HG03045 (cell line): ENCODE measurements at regions not wholly inside any gene's neighbourhood (a gene's known extent, or its start where the extent isn't known, plus 50 kb on each side); places are given as distances from the start of the nearest gene placed in this dataset.

Experiments
- ATAC-seq: cut with Tn5 transposase; IDR thresholded peaks from one replicate; pipeline ENCODE4 v1.9.1; 2021; ENCODE audit warnings: mild to moderate bottlenecking, moderate library complexity; ENCODE audit not compliant: unreplicated experiment

DNA sequence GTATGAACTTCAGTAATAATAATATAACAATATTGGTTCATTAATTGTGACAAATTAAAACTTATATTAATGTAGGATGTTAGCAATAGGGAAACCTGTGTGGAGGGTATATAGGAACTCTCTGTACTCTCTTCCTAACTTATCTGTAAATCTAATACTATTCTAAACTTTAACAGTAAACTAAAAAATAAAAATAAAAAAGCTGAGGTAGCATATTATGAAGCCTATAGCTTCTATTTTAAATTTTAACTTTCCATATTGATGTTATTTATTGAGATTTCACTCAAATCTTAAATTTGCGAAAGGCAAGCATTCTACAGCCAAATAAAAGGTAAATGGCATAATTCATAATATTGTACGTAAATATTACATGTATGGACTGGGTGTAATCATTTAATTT lies 326.4 kb downstream of the MEI4 start:
- ATAC-seq, result no peak

DNA sequence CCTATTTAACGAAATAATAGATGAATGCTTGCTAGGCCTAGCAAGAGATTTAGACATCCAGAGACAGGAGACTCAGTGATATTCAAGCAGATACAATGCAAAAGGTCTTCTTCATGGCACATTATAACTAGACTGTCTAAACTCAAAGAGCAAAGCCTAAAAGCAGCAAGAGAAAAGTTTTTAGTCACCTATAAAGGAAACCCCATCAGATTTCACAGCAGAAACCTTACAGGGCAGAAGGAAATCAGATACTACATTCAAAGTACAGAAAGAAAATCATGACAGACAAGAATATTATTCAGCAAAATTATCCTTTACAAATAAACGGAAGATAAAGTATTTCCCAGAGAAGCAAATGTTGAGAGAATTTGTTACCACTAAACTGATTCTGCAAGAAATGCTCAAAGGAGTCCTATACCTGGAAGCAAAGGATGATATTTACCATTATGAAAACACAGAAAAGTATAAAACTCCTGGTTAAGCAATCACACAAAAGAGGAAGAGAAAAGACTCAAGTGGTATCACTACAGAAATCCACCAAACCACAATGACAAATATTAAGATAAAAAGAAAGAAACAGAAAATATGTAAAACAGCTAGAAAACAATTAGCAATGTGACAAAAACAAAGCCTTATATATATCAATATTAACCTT lies 333.7 kb downstream of the MEI4 start:
- ATAC-seq, result peak; percentile 60

DNA sequence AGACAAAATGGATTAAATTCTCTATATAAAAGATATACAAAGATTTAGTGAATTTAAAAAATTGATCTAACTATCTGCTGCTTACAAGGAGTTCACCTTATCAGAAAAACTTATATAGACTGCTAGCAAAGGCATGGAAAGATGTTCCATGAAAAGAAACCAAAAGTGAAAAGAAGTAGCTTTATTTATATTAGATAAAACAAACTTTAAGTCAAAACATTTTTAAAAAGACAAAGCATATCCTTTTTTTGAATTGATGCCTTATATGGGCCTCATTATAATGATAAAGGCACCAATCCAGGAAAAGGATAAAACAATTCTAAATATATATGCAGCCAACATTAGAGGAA lies 334.2 kb downstream of the MEI4 start:
- no peak for ATAC-seq

DNA sequence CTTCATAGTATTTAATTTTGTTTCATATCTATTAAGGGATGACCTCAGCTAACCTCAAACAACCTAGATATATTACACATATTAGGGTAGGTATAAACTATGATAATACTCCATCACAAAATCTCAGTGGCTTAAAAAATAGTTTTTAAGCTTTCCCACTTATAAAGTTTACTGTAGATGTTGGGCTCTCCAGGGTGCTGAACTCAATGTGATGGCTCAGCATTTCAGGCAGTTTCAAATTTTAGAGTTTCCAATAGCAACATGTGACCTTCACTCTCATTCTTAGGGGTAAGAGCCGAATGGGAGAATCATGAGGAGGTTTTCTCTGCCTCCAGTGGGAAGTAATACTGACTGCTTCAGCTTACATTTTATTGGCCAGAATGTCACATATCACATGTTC lies 357.3 kb downstream of the MEI4 start:
- no peak for ATAC-seq

DNA sequence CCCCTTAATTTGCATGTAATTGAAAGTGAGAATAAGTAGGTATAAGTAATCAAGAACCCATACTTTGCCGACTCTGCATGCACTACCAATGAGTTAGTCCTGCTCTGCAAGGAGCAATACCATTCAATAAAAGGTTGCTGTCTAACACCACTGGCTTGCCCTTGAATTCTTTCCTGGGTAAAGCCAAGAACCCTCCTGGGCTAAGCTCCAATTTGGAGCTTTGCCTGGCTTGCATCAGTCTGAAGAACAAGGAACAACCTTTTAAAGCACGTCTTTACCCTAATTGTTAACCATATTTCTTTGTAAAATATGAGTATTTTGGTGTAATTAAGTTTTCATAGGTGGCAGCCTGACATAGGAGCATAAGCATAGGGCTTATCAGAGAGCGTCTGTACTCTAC lies 367.7 kb downstream of the MEI4 start:
- no peak for ATAC-seq

DNA sequence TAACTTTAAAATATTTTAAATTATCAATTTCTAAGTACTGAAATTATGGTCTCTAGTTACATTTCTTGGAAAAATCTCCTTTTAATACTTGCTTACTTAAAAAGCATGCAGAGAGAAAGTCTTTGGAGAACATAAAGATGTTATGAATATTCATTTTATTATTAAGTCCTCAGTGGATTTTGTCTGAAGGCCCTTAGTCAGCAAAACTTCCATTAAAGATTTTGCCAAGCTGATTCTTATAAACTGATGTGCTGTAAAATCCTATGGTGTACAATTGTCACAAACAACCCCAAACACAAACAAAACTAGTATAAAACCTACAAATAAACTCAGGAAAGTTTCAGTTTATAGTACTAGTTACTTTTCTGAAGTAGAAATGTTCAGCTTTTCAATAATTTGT lies 372.7 kb downstream of the MEI4 start:
- no peak for ATAC-seq

DNA sequence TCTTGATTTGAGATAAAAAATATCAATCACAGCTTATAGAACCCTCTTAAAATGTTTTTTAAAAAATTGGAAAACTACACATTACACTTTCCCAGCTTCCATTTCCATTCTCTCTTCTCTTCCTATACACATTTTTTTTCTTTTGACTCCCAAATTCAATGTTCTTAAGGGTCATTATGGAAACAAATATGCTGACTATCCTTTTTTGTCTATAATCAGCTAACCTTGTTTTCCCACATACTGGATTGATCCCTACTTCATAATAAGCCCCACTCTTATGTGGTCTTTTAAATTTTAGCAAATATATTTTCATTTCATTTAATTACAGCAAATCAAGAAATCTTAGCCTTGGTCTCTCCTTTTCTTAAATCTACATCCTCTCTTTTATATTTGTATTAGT lies 378.4 kb downstream of the MEI4 start:
- no peak for ATAC-seq

DNA sequence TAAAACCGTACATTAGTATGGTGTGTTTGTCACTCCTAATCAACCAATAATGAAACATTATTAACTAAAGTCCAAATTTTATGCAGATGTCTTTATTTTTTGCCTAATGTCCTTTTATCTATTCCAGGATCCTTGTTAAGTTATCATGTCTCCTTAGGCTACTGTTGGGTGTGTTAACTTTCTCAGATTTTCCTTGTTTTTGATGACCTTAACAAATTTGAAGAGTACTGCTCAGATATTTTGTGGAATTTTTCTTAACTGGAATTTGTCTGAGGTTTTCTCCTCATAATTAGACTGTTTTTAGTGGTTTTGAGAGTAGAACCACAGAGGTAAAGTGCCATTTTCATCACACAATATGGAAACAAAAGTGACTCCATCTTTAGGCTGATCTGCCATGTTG lies 406.3 kb downstream of the MEI4 start:
- no peak for ATAC-seq

DNA sequence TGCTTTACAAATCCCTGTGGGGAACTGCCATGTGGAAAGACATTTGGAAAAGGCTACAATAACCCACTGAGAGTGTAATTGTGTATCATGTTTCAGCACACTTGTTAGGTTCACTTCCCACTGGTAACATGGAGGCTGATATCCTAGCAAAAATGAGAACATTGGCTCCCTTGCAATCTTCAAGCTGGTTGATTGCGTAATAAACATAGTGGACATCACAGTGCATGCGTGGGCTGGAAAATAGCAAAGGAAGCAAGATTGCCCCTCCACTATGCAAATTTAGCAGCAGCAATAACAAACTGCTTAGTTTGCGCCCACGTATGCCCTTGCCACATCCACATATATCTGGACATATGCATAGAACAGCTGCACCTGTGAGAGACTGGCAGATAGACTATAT lies 410.2 kb downstream of the MEI4 start:
- no peak for ATAC-seq

DNA sequence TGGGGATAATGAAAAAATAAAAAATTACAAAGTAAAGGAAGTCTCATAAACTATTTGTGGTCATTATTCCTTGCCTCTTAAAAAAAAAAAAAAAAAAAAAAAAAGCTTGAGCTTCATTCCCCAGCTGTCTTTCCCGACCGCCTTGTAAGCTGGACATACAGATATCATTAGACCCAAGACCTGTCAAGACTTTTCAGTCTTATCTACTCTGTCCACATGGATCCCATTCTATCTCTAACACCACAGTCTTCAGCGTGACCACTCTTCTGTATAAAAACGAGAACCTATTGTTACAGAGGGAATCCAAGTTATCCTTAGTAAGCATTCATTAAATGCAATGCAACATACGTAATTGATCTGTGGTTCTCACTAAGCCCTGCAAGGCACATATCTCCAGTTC lies 423.5 kb downstream of the MEI4 start:
- no peak for ATAC-seq

DNA sequence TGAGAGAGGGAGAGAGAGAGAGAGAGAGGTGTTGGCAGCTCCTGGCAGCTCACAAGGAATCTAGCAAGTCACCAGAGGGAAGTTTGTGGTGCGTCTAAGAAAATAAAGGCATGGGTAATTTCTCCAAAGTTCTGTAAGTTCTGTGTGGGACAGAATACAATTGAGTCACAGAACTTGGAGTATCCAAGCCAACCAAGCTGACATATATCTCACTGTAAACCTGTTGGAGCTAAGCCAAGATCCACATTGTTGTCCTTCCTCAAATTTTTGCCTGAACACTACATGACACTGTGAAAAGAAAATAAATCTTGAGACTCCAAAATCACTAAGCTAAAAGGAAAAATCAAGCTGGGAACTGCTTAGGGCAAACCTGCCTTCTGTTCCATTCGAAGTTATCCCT lies 436.7 kb downstream of the MEI4 start:
- no peak for ATAC-seq

DNA sequence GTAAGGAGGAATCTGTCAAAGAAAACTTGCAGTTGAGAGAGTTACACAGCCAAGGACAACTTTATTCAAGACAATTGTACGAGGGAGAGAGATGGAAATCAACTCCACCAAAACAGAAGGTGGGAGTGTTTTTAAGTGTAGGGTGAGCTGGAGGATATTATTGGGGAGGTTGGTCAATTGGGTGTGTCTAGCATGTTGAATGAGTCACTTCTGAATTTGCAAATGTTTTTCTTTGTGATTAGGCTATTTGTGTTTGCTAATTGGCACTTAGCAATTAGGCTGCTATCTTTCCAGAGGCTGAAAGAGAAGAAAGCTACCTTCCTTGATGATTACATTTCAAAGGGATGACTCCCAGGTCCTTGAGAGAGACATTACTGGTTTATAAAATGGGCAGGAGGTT lies 441.1 kb downstream of the MEI4 start:
- ATAC-seq, result no peak

DNA sequence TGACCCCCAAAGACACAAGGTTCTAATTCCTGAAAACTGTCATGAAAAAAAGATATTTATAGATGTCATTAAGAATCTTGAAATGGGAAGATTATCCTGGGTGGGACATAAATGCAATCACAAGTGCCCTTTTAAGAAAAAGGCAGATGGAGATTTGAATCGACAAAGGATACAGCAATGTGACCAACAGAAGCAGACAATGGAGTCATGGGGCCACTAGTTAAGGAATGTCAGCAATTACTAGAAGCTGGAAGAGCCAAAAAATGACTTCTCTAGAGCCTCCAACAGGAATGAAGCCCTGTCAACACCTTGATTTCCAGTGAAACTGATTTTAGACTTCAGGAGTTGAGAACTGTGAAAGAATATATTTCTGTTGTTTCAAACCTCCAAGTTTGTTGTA lies 448.5 kb downstream of the MEI4 start:
- no peak for ATAC-seq

DNA sequence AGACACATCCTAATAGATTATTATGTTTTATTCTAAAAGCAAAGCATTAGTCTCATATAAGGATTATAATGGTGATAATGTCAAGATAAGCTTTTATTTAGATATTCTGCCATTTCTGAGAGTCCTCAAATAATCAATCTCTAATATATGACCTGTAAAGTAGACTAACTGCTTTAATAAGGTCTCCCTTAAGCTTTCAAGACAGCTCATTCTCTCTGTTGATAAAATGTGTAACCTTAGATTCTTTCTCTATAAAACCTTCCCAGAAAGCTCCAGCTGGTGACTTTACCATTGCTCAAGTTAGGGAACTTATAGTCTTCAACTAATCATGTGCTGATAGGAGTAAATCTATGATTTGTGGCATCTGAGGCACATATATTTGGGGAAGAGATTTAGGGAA lies 457.8 kb downstream of the MEI4 start:
- ATAC-seq, result no peak

DNA sequence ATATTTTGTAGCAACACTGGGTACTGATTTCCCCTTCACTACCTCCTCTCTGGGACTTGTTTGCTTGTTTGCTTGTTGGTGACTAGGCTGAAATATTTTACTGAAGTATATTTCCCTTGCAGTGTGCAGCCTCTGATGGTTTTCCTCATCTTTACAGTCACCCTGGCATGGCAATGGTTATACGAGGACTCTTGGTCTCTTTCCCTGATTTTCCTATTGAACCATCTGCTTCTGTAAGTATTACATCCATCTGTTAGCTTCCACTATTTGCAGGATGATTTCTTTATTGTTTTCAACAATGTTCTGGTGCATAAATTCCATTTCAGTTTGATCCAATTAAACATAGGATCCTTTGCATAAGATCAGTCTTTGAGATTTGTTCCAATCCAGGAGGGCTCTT lies 465.1 kb downstream of the MEI4 start:
- no peak for ATAC-seq

DNA sequence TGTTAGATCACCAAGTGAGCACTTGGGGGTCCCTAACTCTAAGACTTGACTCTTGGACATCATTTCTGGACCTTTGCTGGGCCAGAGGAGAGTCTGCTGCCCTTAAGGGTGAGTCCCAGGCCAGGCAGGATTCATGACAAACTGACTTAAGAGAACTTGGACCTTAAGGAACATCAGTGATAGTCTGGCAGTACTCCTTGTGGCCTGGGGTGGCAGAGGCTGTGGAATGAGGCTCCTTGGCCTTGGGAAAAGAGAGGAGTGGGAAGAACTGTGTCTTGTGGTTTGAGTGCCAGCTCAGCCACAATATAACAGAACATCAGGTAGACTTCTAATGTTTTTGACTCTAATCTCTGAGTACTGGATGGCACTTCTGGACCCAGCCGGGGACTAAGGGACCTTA lies 478.7 kb downstream of the MEI4 start:
- no peak for ATAC-seq

DNA sequence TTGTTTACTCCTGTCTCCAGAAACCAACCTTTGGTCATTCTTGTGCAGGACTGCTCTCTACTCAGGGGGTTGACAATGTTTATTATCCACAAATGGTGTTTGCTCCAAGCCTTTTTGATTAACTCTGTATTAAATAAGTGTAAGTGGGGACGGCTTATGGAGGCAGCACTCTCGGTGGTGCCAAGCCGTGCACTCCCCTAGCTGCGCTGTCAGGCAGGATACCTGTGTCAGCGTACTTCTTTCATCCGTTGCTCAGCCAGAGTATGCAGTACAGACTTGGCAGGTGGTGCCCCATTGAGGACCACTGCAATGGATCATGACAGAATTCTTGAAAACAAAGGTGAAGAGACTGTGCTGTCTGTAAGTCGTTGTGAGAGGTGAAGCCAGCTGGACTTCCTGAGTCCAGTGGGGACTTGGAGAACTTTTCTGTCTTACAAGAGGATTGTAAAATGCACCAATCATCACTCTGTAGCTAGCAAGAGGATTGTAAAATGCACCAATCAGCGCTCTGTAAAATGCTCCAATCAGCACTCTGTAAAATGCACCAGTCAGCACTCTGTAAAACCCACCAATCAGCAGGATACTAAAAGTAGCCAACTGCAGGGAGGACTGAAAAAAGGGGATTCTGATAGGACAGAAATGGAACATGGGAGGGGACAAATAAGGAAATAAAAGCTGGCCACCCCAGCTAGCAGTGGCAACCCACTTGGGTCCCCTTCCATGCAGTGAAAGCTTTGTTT lies 480.0 kb downstream of the MEI4 start:
- ATAC-seq, result no peak

DNA sequence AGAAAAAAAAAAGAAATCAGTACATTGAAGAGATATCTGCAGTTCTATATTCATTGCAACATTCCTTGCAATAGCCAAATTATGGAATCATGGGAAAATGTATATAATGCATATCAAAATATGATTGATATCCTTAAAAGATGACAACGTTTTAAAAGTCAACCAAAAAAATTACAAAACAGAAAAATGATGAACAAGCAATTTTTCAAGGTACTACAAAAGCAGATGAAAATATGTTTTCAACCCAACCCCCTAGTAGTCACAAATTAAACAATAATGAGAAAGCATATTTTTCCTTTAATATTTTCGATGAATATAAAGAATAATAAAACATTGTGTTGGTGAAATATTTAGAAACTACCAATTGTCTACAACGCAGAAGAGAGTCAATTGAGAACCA lies 497.6 kb downstream of the MEI4 start:
- no peak for ATAC-seq

DNA sequence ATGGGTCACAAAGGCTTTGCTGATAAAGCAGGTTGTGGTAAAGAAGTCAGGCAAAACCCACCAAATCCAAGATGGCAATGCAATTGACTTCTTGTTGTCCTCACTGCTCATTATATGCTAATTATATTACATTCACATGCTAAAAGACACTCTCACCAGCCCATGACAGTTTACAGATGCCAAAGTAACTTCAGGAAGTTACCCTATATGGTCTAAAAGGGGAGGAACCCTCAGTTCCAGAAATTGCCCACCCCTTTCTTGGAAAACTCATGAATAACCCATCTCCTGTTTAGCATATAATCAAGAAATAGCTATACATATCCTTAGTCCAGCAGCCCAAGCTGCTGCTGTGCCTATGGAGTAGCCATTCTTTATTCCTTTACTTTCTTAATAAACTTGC lies 501.1 kb downstream of the MEI4 start:
- no peak for ATAC-seq

DNA sequence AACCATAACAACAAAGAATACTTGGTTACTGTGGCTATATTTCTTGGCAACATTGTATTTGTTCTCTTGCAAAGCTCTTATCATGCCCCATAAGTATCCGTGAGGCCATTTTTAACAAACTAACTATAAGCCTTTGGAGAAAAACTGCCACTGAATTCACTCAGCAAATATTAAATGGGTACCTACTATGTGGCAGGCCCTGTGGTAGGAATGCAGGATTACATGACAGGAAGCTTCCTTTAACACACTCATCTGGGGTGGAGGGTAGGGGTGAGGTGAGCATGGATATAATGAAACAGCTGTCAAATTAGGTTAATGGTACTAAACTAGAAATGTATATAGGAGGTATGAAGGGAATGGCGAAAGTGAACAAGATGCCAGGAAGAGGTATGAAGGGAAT lies 504.8 kb downstream of the MEI4 start:
- no peak for ATAC-seq

DNA sequence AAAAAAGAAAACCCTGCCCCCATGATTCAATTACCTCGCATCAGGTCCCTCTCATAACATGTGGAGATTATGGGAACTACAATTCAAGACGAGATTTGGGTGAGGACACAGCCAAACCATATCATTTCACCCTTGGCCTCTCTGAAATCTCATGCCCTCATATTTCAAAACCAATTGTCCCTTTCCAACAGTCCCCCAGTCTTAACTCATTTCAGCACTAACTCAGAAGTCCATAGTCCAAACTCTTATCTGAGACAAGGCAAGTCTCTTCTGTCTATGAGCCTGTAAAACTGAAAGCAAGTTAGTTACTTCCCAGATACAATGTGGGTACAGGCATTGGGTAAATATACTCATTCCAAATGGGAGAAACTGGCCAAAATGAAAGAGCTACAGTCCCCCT lies 536.1 kb downstream of the MEI4 start:
- no peak for ATAC-seq

DNA sequence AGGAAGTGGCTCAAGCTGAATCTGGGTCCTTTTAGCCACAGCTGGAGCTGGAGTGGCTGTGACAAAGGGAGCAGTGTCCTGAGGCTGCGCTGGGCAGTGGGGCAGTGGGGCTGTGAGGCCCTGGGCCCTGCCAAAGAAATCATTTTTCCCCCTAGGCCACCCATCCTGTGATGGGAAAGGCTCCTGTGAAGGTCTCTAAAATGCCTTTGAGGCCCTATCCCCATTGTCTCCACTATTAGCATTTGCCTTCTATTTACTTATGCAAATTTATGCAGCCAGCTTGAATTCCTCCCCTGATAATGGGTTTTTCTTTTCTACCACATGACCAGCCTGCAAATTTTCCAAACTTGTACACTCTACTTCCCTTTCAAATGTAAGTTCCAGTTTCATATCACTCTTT lies 539.2 kb downstream of the MEI4 start:
- ATAC-seq, result no peak

DNA sequence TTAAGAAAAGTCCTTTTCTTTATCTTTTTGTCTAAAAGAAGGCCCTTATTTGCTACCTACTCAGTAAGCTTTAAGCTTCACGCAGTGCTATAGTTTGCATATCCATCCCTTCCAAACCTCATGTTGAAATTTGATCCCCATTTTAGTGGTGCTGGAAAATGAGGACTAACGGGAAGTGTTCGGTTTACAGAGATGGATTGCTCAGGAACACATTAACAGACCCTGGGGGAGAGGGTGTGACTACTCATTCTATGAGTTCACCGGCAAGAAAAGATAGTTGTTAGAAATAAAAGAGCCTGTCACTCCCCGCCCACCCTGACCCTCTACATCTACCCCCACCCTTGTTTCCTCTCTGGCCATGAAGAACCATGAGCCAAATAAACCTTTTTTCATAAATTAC lies 546.2 kb downstream of the MEI4 start:
- no peak for ATAC-seq
